Lower lobe of right lung (tissue), 2 donors: ENCODE measurements at regions not wholly inside any gene's neighbourhood (a gene's known extent, or its start where the extent isn't known, plus 50 kb on each side); places are given as distances from the start of the nearest gene placed in this dataset.
"Not testable (repeated sequence)": the region's sequence is repeated elsewhere in the genome, so short reads cannot be mapped to it uniquely, and the experiment has no call there.

ENCODE experiments used
- ATAC-seq, 2 donors: fragments of 200-7000 bp; cut with Tn5 transposase; one replicate each; pipeline ENCODE4 v1.9.1; 2020 to 2022; ENCODE audit warnings: mild to moderate bottlenecking in 2 of 2, moderate library complexity in 2 of 2
- DNase-seq: peaks from one replicate; pipeline ENCODE4 v3.0.0-alpha.2; 2020
- H3K27ac ChIP-seq: fragments of 200-600 bp; one replicate; pipeline ENCODE4 v1.8.0; 2022
- H3K27me3 ChIP-seq: fragments of 200-600 bp; one replicate; pipeline ENCODE4 v1.8.0; 2022; ENCODE audit warnings: low read depth
- H3K36me3 ChIP-seq: fragments of 200-600 bp; one replicate; pipeline ENCODE4 v1.8.0; 2022; ENCODE audit warnings: mild to moderate bottlenecking
- H3K4me1 ChIP-seq: fragments of 200-600 bp; one replicate; pipeline ENCODE4 v1.8.0; 2022
- H3K4me3 ChIP-seq: fragments of 200-600 bp; one replicate; pipeline ENCODE4 v1.8.0; 2022; ENCODE audit warnings: mild to moderate bottlenecking
- H3K9me3 ChIP-seq: fragments of 200-600 bp; one replicate; pipeline ENCODE4 v1.8.0; 2022
- CTCF ChIP-seq: fragments of 200-600 bp; IDR thresholded peaks from one replicate; pipeline ENCODE4 v1.8.0; 2022; ENCODE audit warnings: antibody characterized with exemption, mild to moderate bottlenecking
- intact Hi-C: fragments of 100-400 bp; cut with DNase I; formaldehyde crosslinking; loops from one replicate; pipeline ENCODE4 v1.11.0; 2022
- donor health status: DM: no; HTN: yes; CAD: no; lungs with severe emphysema.

- H3K4me1 ChIP-seq: no peaks in the 10 kb centered on the region
- H3K4me3 ChIP-seq: no peak overlapping the region
- intact Hi-C loops: no loop called here
- no peak overlapping the region for H3K27ac ChIP-seq
- H3K9me3 ChIP-seq: no peaks in the 10 kb centered on the region
- no peak for TF ChIP-seq CTCF
- DNase-seq: no peak
- H3K27me3 ChIP-seq: no peaks in the 10 kb centered on the region
- ATAC-seq: no peak
- H3K36me3 ChIP-seq: no peaks in the 10 kb centered on the region
Measured at GRCh38 chr3:176623468-176624150, 573.7 kb downstream of the TBL1XR1 start.

GRCh38 chr3:176619833-176620232 lies 577.4 kb downstream of the TBL1XR1 start:
- no peaks in the 10 kb centered on the region for H3K4me1 ChIP-seq
- no peak for DNase-seq
- H3K9me3 ChIP-seq: no peaks in the 10 kb centered on the region
- H3K4me3 ChIP-seq: no peak overlapping the region
- TF ChIP-seq CTCF: no peak
- intact Hi-C loops: no loop called here
- H3K36me3 ChIP-seq: no peaks in the 10 kb centered on the region
- no peaks in the 10 kb centered on the region for H3K27me3 ChIP-seq
- H3K27ac ChIP-seq: no peak overlapping the region
- no peak for ATAC-seq

- intact Hi-C loops: no loop called here
- TF ChIP-seq CTCF: no peak
- no peaks in the 10 kb centered on the region for H3K36me3 ChIP-seq
- H3K9me3 ChIP-seq: no peaks in the 10 kb centered on the region
- no peak overlapping the region for H3K27ac ChIP-seq
- H3K27me3 ChIP-seq: no peaks in the 10 kb centered on the region
- DNase-seq (no peak), ATAC-seq (no peak)
- no peak overlapping the region for H3K4me3 ChIP-seq
- H3K4me1 ChIP-seq: no peaks in the 10 kb centered on the region
Measured at GRCh38 chr3:176615826-176616225, 581.5 kb downstream of the TBL1XR1 start.

GRCh38 chr3:176611703-176612102 lies 585.6 kb downstream of the TBL1XR1 start:
- Histone ChIP-seq H3K4me1 (no peaks in the 10 kb centered on the region), H3K4me3 (no peak overlapping the region), H3K36me3 (no peaks in the 10 kb centered on the region), H3K27me3 (no peaks in the 10 kb centered on the region), H3K27ac (no peak overlapping the region), H3K9me3 (no peaks in the 10 kb centered on the region)
- intact Hi-C loops: no loop called here
- ATAC-seq: no peak
- TF ChIP-seq CTCF: no peak
- no peak for DNase-seq

DNA sequence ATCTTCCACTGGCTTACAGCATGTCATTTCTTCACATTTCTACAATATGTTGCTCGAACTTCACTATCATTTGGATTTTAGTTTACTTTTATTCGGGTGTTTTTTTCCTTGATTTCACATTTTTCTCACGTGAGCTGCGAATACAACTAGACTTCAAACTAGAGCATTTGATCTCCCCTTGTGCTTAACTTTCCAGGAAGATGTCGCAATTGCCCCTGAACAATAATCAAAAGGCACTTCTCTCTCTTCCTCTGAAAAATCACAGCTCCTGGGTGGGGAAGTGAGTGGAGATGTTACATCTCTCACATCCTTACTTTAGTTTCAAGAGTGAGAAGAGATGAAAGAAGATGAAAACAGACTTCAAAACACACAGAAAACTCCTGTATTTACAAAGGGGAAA lies 587.9 kb downstream of the TBL1XR1 start:
- intact Hi-C loops: no loop called here
- no peak for TF ChIP-seq CTCF
- no peaks in the 10 kb centered on the region for H3K36me3 ChIP-seq
- no peak overlapping the region for H3K4me3 ChIP-seq
- no peaks in the 10 kb centered on the region for H3K27me3 ChIP-seq
- DNase-seq (no peak), ATAC-seq (no peak)
- H3K9me3 ChIP-seq: no peaks in the 10 kb centered on the region
- H3K27ac ChIP-seq: no peak overlapping the region
- H3K4me1 ChIP-seq: no peaks in the 10 kb centered on the region

DNA sequence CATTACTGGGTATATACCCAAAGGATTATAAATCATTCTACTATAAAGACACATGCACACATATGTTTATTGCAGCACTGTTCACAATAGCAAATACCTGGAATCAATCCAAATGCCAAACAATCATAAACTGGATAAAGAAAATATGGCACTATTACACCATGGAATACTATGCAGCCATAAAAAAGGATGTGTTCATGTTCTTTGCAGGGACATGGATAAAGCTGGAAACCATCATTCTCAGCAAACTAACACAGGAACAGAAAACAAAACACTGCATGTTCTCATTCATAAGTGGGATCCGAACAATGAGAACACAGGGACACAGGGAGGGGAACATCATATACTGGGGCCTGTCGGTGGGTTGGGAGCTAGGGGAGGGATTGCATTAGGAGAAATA lies 591.7 kb downstream of the TBL1XR1 start:
- intact Hi-C loops, ATAC-seq, H3K27ac ChIP-seq, H3K27me3 ChIP-seq, H3K4me1 ChIP-seq, H3K9me3 ChIP-seq, H3K4me3 ChIP-seq, DNase-seq, H3K36me3 ChIP-seq: not testable (repeated sequence)
